ENCODE measurements at regions not wholly inside any gene's neighbourhood (a gene's known extent, or its start where the extent isn't known, plus 50 kb on each side); places are given as distances from the start of the nearest gene placed in this dataset.

GRCh38 chr20:6240059-6240458, 117.2 kb upstream of the FERMT1 start:
- Histone ChIP-seq H3K4me2 (no peak overlapping the region), H3K79me2 (ENCODE audit: insufficient read depth) (no peaks in the 10 kb centered on the region), H3K9me3 (no peaks in the 10 kb centered on the region), H3K27me3 (ENCODE audit: insufficient read depth) (no peaks in the 10 kb centered on the region), H2AFZ (ENCODE audit: low read depth) (no peak overlapping the region), H3K36me3 (replicated peaks in 1 of 2; ENCODE audit: control insufficient read depth in 1 of 2, insufficient read depth in 2 of 2, low read length in 1 of 2) (no peaks in the 10 kb centered on the region), H3K4me3 (ENCODE audit: low read depth in 2 of 2, low read length in 1 of 2) (no peak overlapping the region), H3K4me1 (ENCODE audit: control insufficient read depth in 1 of 2, insufficient read depth in 2 of 2, low read depth in 1 of 2, low read length in 1 of 2) (no peaks in the 10 kb centered on the region; a peak in 1 of 4 replicates), H3K9me2 (no peaks in the 10 kb centered on the region), H3K27ac (ENCODE audit: low read depth in 2 of 2, low read length in 1 of 2) (no peak overlapping the region), H3K9ac (no peak overlapping the region), H4K20me1 (ENCODE audit: insufficient read depth) (no peaks in the 10 kb centered on the region), H3F3A (replicated peaks; ENCODE audit: insufficient read depth) (no peaks in the 10 kb centered on the region)
- POLR2A ChIA-PET = no interaction called here
- no peak for DNase-seq
- no peak for TF ChIP-seq TAF1 (IDR thresholded peaks at IDR 0.05; ENCODE audit: borderline replicate concordance, low read depth, low read length)
- TF ChIP-seq IRF3 (IDR thresholded peaks at IDR 0.05; ENCODE audit: low read depth, low read length) = no peak
- no peak for TF ChIP-seq RAD21 (IDR thresholded peaks at IDR 0.05; ENCODE audit: low read length)
- TF ChIP-seq YY1 (IDR thresholded peaks at IDR 0.05; ENCODE audit: low read depth) = no peak
- no peak for TF ChIP-seq JUND (IDR thresholded peaks at IDR 0.05)
- CTCF ChIA-PET = no interaction called here
- WGBS (ENCODE audit: low lambda C conversion rate) = 66% methylated on average over 3 of the region's 3 CpGs

- no peak overlapping the region for H2AFZ ChIP-seq (ENCODE audit: low read depth)
- DNase-seq = no peak
- no peak overlapping the region for H3K27ac ChIP-seq (ENCODE audit: low read depth in 2 of 2, low read length in 1 of 2)
- H3K4me3 ChIP-seq (ENCODE audit: low read depth in 2 of 2, low read length in 1 of 2) = no peak overlapping the region
- H3K27me3 ChIP-seq (ENCODE audit: insufficient read depth) = no peaks in the 10 kb centered on the region
- no peaks in the 10 kb centered on the region for H3K36me3 ChIP-seq (replicated peaks in 1 of 2; ENCODE audit: control insufficient read depth in 1 of 2, insufficient read depth in 2 of 2, low read length in 1 of 2)
- no peaks in the 10 kb centered on the region for H3K9me2 ChIP-seq
- CTCF ChIA-PET = no interaction called here
- H3K79me2 ChIP-seq (ENCODE audit: insufficient read depth) = no peaks in the 10 kb centered on the region
- H3K4me2 ChIP-seq = no peak overlapping the region
- H3K4me1 ChIP-seq (ENCODE audit: control insufficient read depth in 1 of 2, insufficient read depth in 2 of 2, low read depth in 1 of 2, low read length in 1 of 2) = no peaks in the 10 kb centered on the region; a peak in 1 of 4 replicates
- no peaks in the 10 kb centered on the region for H4K20me1 ChIP-seq (ENCODE audit: insufficient read depth)
- TF ChIP-seq GATA2 (CRISPR knock-in tag; IDR thresholded peaks at IDR 0.05) = no peak
- TF ChIP-seq MAX (IDR thresholded peaks at IDR 0.05; ENCODE audit: low read depth) = no peak
- no peak for TF ChIP-seq IRF3 (IDR thresholded peaks at IDR 0.05; ENCODE audit: low read depth, low read length)
- no peak for TF ChIP-seq CTCF (IDR thresholded peaks at IDR 0.05)
- POLR2A ChIA-PET = no interaction called here
- H3K9me3 ChIP-seq = no peaks in the 10 kb centered on the region
- H3F3A ChIP-seq (replicated peaks; ENCODE audit: insufficient read depth) = no peaks in the 10 kb centered on the region
- H3K9ac ChIP-seq = no peak overlapping the region
- 18% methylated on average over 6 of the region's 6 CpGs for WGBS (ENCODE audit: low lambda C conversion rate)
Measured at GRCh38 chr20:6238421-6238820, 115.6 kb upstream of the FERMT1 start.

Measured in SK-N-SH (cell line).